ENCODE measurements at regions not wholly inside any gene's neighbourhood (a gene's known extent, or its start where the extent isn't known, plus 50 kb on each side); places are given as distances from the start of the nearest gene placed in this dataset.
"Not testable (repeated sequence)": the region's sequence is repeated elsewhere in the genome, so short reads cannot be mapped to it uniquely, and the experiment has no call there.

- POLR2A ChIA-PET = no interaction called here
- no peak for DNase-seq (ENCODE audit: low read depth, low spot score)
- H3K9me3 ChIP-seq (ENCODE audit: control insufficient read depth, insufficient read depth, low read depth, low read length) = no peaks in the 10 kb centered on the region
- no peak for TF ChIP-seq TCF7L2 (IDR thresholded peaks at IDR 0.05; ENCODE audit: low read depth, low read length)
- no peak for TF ChIP-seq POLR2AphosphoS5 (IDR thresholded peaks at IDR 0.05; ENCODE audit: low read depth, low read length)
- no peak for TF ChIP-seq SIN3A (IDR thresholded peaks at IDR 0.05; ENCODE audit: borderline replicate concordance, insufficient read depth, low read depth, low read length)
- TF ChIP-seq CTCF (IDR thresholded peaks at IDR 0.05) = no peak
- TF ChIP-seq REST (IDR thresholded peaks at IDR 0.05; ENCODE audit: insufficient read depth in 1 of 2, low read depth in 2 of 2, low read length in 1 of 2) = no peak
- BruUV-seq (replicated peaks) = no TSS peak
- in situ Hi-C loops (cut with HindIII; ENCODE audit: low pct_unique_long_range_greater_than_20kb, low sequenced_read_pairs) (no loop called here), intact Hi-C loops (cut with micrococcal nuclease; ENCODE audit: unreplicated experiment) (no loop called here)
- no peak overlapping the region for H3K27ac ChIP-seq (ENCODE audit: low read length)
- H3K4me3 ChIP-seq (ENCODE audit: low read depth in 2 of 2, low read length in 2 of 2) = no peak overlapping the region
- CTCF ChIA-PET = no interaction called here
- no peaks in the 10 kb centered on the region for H3K36me3 ChIP-seq (ENCODE audit: control insufficient read depth, insufficient read depth, low read length)
- ATAC-seq = no peak
- H3K27me3 ChIP-seq (ENCODE audit: control insufficient read depth, insufficient read depth, low read length) = no peaks in the 10 kb centered on the region
- no peaks in the 10 kb centered on the region for H3K4me1 ChIP-seq (ENCODE audit: control insufficient read depth, insufficient read depth, low read length)
Measured at GRCh38 chr6:119423996-119424395, 74.4 kb upstream of the MAN1A1 start.

GRCh38 chr6:119418084-119418483 lies 68.5 kb upstream of the MAN1A1 start:
- H3K4me3 ChIP-seq (ENCODE audit: low read depth in 2 of 2, low read length in 2 of 2); BruUV-seq (replicated peaks); H3K9me3 ChIP-seq (ENCODE audit: control insufficient read depth, insufficient read depth, low read depth, low read length); H3K27me3 ChIP-seq (ENCODE audit: control insufficient read depth, insufficient read depth, low read length); CTCF ChIA-PET; intact Hi-C loops (cut with micrococcal nuclease; ENCODE audit: unreplicated experiment); H3K36me3 ChIP-seq (ENCODE audit: control insufficient read depth, insufficient read depth, low read length); H3K4me1 ChIP-seq (ENCODE audit: control insufficient read depth, insufficient read depth, low read length); POLR2A ChIA-PET; DNase-seq (ENCODE audit: low read depth, low spot score); in situ Hi-C loops (cut with HindIII; ENCODE audit: low pct_unique_long_range_greater_than_20kb, low sequenced_read_pairs); H3K27ac ChIP-seq (ENCODE audit: low read length); ATAC-seq: not testable (repeated sequence)

- DNase-seq (ENCODE audit: low read depth, low spot score) (no peak), ATAC-seq (no peak)
- Histone ChIP-seq H3K4me1 (ENCODE audit: control insufficient read depth, insufficient read depth, low read length) (no peaks in the 10 kb centered on the region), H3K36me3 (ENCODE audit: control insufficient read depth, insufficient read depth, low read length) (no peaks in the 10 kb centered on the region), H3K9me3 (ENCODE audit: control insufficient read depth, insufficient read depth, low read depth, low read length) (no peaks in the 10 kb centered on the region), H3K27me3 (ENCODE audit: control insufficient read depth, insufficient read depth, low read length) (no peaks in the 10 kb centered on the region), H3K27ac (ENCODE audit: low read length) (no peak overlapping the region), H3K4me3 (ENCODE audit: low read depth in 2 of 2, low read length in 2 of 2) (no peak overlapping the region)
- intact Hi-C loops (cut with micrococcal nuclease; ENCODE audit: unreplicated experiment) = no loop called here
- TF ChIP-seq SIN3A (IDR thresholded peaks at IDR 0.05; ENCODE audit: borderline replicate concordance, insufficient read depth, low read depth, low read length) = no peak
- no peak for TF ChIP-seq REST (IDR thresholded peaks at IDR 0.05; ENCODE audit: insufficient read depth in 1 of 2, low read depth in 2 of 2, low read length in 1 of 2)
- TF ChIP-seq POLR2AphosphoS5 (IDR thresholded peaks at IDR 0.05; ENCODE audit: low read depth, low read length) = no peak
- TF ChIP-seq TCF7L2 (IDR thresholded peaks at IDR 0.05; ENCODE audit: low read depth, low read length) = no peak
- no peak for TF ChIP-seq CTCF (IDR thresholded peaks at IDR 0.05)
- POLR2A ChIA-PET = no interaction called here
- CTCF ChIA-PET = no interaction called here
- in situ Hi-C loops (cut with HindIII; ENCODE audit: low pct_unique_long_range_greater_than_20kb, low sequenced_read_pairs) = no loop called here
- no TSS peak for BruUV-seq (replicated peaks)
Measured at GRCh38 chr6:119407156-119407555, 57.6 kb upstream of the MAN1A1 start.

GRCh38 chr6:119405114-119405513 lies 55.6 kb upstream of the MAN1A1 start:
- in situ Hi-C loops (cut with HindIII; ENCODE audit: low pct_unique_long_range_greater_than_20kb, low sequenced_read_pairs); POLR2A ChIA-PET; CTCF ChIA-PET; DNase-seq (ENCODE audit: low read depth, low spot score); H3K4me1 ChIP-seq (ENCODE audit: control insufficient read depth, insufficient read depth, low read length); intact Hi-C loops (cut with micrococcal nuclease; ENCODE audit: unreplicated experiment); H3K27me3 ChIP-seq (ENCODE audit: control insufficient read depth, insufficient read depth, low read length); ATAC-seq; H3K27ac ChIP-seq (ENCODE audit: low read length); BruUV-seq (replicated peaks); H3K4me3 ChIP-seq (ENCODE audit: low read depth in 2 of 2, low read length in 2 of 2); H3K9me3 ChIP-seq (ENCODE audit: control insufficient read depth, insufficient read depth, low read depth, low read length); H3K36me3 ChIP-seq (ENCODE audit: control insufficient read depth, insufficient read depth, low read length): not testable (repeated sequence)
